Endothelial cell (in vitro differentiated cells): ENCODE measurements at regions not wholly inside any gene's neighbourhood (a gene's known extent, or its start where the extent isn't known, plus 50 kb on each side); places are given as distances from the start of the nearest gene placed in this dataset.
A peak's percentile ranks its signal among the peaks of the same experiment; 100 is the strongest.

Experiments
- DNase-seq: peaks from one replicate; pipeline ENCODE4 v3.0.0; 2021; ENCODE audit warnings: low spot score
- H3K27ac Mint-ChIP-seq: one replicate; pipeline ENCODE4 v1.8.0; 2021; ENCODE audit warnings: mixed read lengths, inconsistent platforms; ENCODE audit not compliant: unreplicated experiment
- H3K27me3 Mint-ChIP-seq: one replicate; pipeline ENCODE4 v1.8.0; 2021; ENCODE audit warnings: mild to moderate bottlenecking, moderate library complexity, mixed read lengths, inconsistent platforms; ENCODE audit not compliant: unreplicated experiment
- H3K36me3 Mint-ChIP-seq: one replicate; pipeline ENCODE4 v1.8.0; 2021; ENCODE audit warnings: mild to moderate bottlenecking, low read depth, mixed read lengths, inconsistent platforms; ENCODE audit not compliant: unreplicated experiment
- H3K4me1 Mint-ChIP-seq: one replicate; pipeline ENCODE4 v1.8.0; 2021; ENCODE audit warnings: mild to moderate bottlenecking, mixed read lengths, inconsistent platforms; ENCODE audit not compliant: unreplicated experiment
- H3K4me3 Mint-ChIP-seq: one replicate; pipeline ENCODE4 v1.8.0; 2021; ENCODE audit warnings: mild to moderate bottlenecking, mixed read lengths, inconsistent platforms; ENCODE audit not compliant: unreplicated experiment
- H3K9me3 Mint-ChIP-seq: one replicate; pipeline ENCODE4 v1.8.0; 2021; ENCODE audit warnings: mixed read lengths, inconsistent platforms; ENCODE audit not compliant: unreplicated experiment
- TF ChIP-seq, protein P1 (sequence below): fragments of 200-600 bp; sonication (generic); IDR thresholded peaks from one replicate; pipeline ENCODE4 v1.5.0; 2021; ENCODE audit warnings: antibody characterized with exemption; ENCODE audit not compliant: unreplicated experiment

DNA sequence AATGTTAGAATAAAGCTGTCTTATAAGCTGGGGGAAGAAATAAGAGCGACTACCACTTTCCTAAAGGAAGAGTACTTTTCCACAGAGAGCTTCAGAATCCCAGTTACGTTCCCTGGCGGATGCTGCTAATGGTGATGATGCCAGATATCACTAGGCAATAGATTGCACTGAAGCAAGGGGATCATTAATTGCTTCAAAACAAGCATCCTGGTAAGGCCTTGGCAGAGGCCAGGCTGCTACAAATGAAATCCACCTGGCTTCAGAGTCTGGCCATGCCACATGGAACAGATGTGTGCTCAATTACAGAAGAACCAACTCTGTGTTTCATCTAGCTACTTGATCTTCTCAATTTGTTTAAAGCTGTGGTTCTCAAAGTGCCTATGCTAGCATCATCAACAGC, 129.2 kb upstream of the IL12A start:
- TF ChIP-seq, protein P1, sequence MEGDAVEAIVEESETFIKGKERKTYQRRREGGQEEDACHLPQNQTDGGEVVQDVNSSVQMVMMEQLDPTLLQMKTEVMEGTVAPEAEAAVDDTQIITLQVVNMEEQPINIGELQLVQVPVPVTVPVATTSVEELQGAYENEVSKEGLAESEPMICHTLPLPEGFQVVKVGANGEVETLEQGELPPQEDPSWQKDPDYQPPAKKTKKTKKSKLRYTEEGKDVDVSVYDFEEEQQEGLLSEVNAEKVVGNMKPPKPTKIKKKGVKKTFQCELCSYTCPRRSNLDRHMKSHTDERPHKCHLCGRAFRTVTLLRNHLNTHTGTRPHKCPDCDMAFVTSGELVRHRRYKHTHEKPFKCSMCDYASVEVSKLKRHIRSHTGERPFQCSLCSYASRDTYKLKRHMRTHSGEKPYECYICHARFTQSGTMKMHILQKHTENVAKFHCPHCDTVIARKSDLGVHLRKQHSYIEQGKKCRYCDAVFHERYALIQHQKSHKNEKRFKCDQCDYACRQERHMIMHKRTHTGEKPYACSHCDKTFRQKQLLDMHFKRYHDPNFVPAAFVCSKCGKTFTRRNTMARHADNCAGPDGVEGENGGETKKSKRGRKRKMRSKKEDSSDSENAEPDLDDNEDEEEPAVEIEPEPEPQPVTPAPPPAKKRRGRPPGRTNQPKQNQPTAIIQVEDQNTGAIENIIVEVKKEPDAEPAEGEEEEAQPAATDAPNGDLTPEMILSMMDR = no peak
- no peak for DNase-seq
- H3K27me3 Mint-ChIP-seq = peaks cover 13% of the 10 kb centered on the region
- H3K4me3 Mint-ChIP-seq = peak overlapping the region; percentile 90
- H3K27ac Mint-ChIP-seq = peak overlapping the region; percentile 99
- H3K36me3 Mint-ChIP-seq = peaks cover 22% of the 10 kb centered on the region
- H3K9me3 Mint-ChIP-seq = no peaks in the 10 kb centered on the region
- H3K4me1 Mint-ChIP-seq = peaks cover 87% of the 10 kb centered on the region

- DNase-seq = no peak
- TF ChIP-seq, protein P1 = no peak
- H3K4me3 Mint-ChIP-seq = peak overlapping the region; percentile 90
- peaks cover 86% of the 10 kb centered on the region for H3K4me1 Mint-ChIP-seq
- H3K36me3 Mint-ChIP-seq = peaks cover 24% of the 10 kb centered on the region
- H3K9me3 Mint-ChIP-seq = no peaks in the 10 kb centered on the region
- H3K27ac Mint-ChIP-seq = peak overlapping the region; percentile 99
- H3K27me3 Mint-ChIP-seq = peaks cover 13% of the 10 kb centered on the region
Measured at GRCh38 chr3:159859836-159860235, 128.8 kb upstream of the IL12A start.

- TF ChIP-seq, protein P1 = no peak
- Mint-ChIP-seq H3K4me1 (peaks cover 90% of the 10 kb centered on the region), H3K27me3 (peaks cover 13% of the 10 kb centered on the region), H3K9me3 (no peaks in the 10 kb centered on the region), H3K36me3 (peaks cover 30% of the 10 kb centered on the region), H3K4me3 (peak overlapping the region; percentile 90), H3K27ac (peak overlapping the region; percentile 99)
- peak; percentile 47 for DNase-seq
Measured at GRCh38 chr3:159860269-159861116, 128.1 kb upstream of the IL12A start.

DNA sequence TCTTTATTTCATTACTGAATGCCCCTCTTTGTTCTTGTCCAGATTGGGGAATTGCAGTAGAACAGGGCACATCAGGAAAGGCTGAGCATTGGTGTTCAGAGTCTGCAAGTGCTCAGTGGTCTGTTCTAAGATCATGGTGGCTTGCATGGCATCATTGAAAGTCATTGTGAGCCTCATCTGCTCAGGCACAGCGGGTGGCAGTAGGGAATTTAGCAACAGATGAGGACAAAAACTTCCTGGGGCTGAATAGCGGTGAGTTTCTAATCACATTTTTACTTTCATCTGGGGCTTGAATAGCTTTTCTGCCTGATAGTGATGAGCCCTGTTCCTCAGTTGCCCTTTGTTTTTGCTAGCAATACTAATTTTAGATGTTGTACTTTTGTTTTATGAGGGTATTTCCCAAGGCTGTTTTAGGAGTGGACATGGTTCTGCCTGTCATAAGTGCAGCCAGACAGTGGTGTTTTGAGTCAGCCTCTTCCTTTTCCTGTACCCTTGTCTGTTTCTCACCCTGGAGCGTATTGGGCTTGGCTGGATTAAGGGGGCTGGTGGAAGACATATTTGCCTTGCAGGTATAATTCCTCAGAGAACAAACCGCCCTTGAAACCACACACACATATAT, 127.2 kb upstream of the IL12A start:
- peaks cover 13% of the 10 kb centered on the region for H3K27me3 Mint-ChIP-seq
- H3K9me3 Mint-ChIP-seq = no peaks in the 10 kb centered on the region
- peaks cover 88% of the 10 kb centered on the region for H3K4me1 Mint-ChIP-seq
- TF ChIP-seq, protein P1 = no peak
- DNase-seq = no peak
- H3K4me3 Mint-ChIP-seq = peak overlapping the region; percentile 90
- peak overlapping the region; percentile 99 for H3K27ac Mint-ChIP-seq
- H3K36me3 Mint-ChIP-seq = peaks cover 40% of the 10 kb centered on the region
